ENCODE measurements at regions not wholly inside any gene's neighbourhood (a gene's known extent, or its start where the extent isn't known, plus 50 kb on each side); places are given as distances from the start of the nearest gene placed in this dataset.

DNA sequence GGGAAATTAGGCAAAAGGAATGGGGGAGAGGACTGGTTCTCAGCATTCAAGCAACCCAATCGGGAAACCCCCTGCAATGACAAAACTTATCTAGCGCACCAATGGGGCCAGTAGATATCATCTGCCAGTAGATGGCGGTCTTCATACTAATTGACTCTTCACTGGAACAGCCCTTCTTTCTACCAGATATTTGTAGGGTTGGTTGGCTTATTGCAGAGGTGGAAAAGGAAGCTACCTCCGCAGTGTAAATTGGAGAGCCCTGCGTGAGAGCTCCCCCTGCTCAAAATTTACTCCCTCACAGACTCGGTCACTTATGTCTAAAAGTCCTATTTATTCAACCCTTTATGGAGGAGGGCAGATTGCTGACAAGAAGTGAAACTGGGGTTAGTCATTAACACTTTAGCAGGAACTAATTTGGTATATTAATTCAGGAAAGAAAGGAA is 166.1 kb upstream of the CCND2 start:
- no peak overlapping the region for H3K4me3 ChIP-seq (replicated peaks; ENCODE audit: low read depth, low read length)

DNA sequence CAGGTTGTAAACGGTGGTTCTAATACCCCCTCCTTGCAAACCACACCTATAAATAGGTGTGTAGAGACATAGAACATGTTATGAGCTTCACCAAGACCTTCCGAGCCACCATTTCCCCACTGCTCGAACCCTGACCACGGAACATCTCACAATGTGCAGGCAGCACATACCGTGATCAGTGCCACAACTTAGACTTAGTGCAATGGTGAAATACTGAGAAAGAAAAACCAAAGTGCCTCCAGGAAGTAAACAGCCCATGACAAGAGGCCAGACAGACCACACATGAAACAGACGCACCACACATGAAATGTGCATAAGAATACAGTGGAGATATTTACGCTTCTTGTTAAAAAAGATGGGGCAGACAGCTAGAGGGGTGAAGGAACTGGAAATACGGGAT is 166.9 kb upstream of the CCND2 start:
- no peaks in the 10 kb centered on the region for H3K27me3 ChIP-seq (replicated peaks; ENCODE audit: control insufficient read depth, insufficient read depth, low read length)

More for the DNA sequence above, 166.1 kb upstream of the CCND2 start:
- Histone ChIP-seq H3K36me3 (ENCODE audit: control insufficient read depth, insufficient read depth, low read length) (no peaks in the 10 kb centered on the region), H3K27me3 (replicated peaks; ENCODE audit: control insufficient read depth, insufficient read depth, low read length) (no peaks in the 10 kb centered on the region)
- TF ChIP-seq, protein P1, sequence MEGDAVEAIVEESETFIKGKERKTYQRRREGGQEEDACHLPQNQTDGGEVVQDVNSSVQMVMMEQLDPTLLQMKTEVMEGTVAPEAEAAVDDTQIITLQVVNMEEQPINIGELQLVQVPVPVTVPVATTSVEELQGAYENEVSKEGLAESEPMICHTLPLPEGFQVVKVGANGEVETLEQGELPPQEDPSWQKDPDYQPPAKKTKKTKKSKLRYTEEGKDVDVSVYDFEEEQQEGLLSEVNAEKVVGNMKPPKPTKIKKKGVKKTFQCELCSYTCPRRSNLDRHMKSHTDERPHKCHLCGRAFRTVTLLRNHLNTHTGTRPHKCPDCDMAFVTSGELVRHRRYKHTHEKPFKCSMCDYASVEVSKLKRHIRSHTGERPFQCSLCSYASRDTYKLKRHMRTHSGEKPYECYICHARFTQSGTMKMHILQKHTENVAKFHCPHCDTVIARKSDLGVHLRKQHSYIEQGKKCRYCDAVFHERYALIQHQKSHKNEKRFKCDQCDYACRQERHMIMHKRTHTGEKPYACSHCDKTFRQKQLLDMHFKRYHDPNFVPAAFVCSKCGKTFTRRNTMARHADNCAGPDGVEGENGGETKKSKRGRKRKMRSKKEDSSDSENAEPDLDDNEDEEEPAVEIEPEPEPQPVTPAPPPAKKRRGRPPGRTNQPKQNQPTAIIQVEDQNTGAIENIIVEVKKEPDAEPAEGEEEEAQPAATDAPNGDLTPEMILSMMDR (IDR thresholded peaks at IDR 0.05; ENCODE audit: insufficient read depth, low read length, poor library complexity, severe bottlenecking), result peak; percentile 85
- DNase-seq (ENCODE audit: extremely low read depth, insufficient read length), result peak; percentile 73

DNA sequence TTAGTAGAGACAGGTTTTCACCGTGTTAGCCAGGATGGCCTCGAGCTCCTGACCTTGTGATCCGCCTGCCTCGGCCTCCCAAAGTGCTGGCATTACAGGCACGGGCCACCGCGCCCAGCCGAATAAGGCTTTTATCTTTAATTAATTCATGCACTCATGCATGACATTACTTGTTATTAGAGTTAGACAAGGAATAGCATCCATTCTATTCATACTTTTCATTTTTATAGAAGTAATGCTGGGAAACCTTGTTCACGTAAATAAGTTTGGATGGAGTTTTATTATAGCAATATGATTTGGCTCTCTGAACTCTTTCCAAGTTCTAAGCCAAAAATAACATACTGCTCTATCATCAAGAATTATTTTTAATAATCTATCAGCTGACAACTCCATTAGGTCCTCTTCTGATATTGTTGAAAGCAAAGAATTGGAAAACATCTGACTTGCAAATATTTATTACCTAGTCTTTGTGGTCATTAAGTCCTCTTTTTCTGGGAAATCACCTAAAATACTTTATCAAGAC is 168.8 kb upstream of the CCND2 start:
- TF ChIP-seq, protein P1 (IDR thresholded peaks at IDR 0.05; ENCODE audit: insufficient read depth, low read length, poor library complexity, severe bottlenecking), result no peak
- Histone ChIP-seq H3K27me3 (replicated peaks; ENCODE audit: control insufficient read depth, insufficient read depth, low read length) (no peaks in the 10 kb centered on the region), H3K4me3 (replicated peaks; ENCODE audit: low read depth, low read length) (no peak overlapping the region), H3K36me3 (ENCODE audit: control insufficient read depth, insufficient read depth, low read length) (no peaks in the 10 kb centered on the region)
- DNase-seq (ENCODE audit: extremely low read depth, insufficient read length), result no peak

More for the DNA sequence above, 166.9 kb upstream of the CCND2 start:
- DNase-seq (ENCODE audit: extremely low read depth, insufficient read length), result no peak
- TF ChIP-seq, protein P1 (IDR thresholded peaks at IDR 0.05; ENCODE audit: insufficient read depth, low read length, poor library complexity, severe bottlenecking), result no peak
- Histone ChIP-seq H3K36me3 (ENCODE audit: control insufficient read depth, insufficient read depth, low read length) (no peaks in the 10 kb centered on the region), H3K4me3 (replicated peaks; ENCODE audit: low read depth, low read length) (no peak overlapping the region)

DNA sequence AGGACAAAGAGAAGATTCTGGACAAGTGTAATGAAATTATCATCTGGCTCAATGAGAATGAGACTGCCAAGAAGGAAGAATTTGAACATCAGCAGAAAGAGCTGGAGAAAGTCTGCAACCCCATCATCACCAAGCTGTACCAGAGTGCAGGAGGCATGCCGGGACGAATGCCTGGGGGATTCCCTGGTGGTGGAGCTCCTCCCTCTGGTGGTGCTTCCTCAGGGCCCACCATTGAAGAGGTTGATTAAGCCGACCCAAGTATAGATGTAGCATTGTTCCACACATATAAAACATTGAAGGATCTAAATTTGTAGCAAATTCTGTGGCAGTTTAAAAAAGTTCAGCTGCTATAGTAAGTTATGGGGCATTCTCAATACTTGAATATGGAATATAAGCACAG is 174.3 kb upstream of the CCND2 start:
- Histone ChIP-seq H3K36me3 (ENCODE audit: control insufficient read depth, insufficient read depth, low read length) (no peaks in the 10 kb centered on the region), H3K27me3 (replicated peaks; ENCODE audit: control insufficient read depth, insufficient read depth, low read length) (no peaks in the 10 kb centered on the region), H3K4me3 (replicated peaks; ENCODE audit: low read depth, low read length) (no peak overlapping the region)
- no peak for DNase-seq (ENCODE audit: extremely low read depth, insufficient read length)
- TF ChIP-seq, protein P1 (IDR thresholded peaks at IDR 0.05; ENCODE audit: insufficient read depth, low read length, poor library complexity, severe bottlenecking), result no peak

DNA sequence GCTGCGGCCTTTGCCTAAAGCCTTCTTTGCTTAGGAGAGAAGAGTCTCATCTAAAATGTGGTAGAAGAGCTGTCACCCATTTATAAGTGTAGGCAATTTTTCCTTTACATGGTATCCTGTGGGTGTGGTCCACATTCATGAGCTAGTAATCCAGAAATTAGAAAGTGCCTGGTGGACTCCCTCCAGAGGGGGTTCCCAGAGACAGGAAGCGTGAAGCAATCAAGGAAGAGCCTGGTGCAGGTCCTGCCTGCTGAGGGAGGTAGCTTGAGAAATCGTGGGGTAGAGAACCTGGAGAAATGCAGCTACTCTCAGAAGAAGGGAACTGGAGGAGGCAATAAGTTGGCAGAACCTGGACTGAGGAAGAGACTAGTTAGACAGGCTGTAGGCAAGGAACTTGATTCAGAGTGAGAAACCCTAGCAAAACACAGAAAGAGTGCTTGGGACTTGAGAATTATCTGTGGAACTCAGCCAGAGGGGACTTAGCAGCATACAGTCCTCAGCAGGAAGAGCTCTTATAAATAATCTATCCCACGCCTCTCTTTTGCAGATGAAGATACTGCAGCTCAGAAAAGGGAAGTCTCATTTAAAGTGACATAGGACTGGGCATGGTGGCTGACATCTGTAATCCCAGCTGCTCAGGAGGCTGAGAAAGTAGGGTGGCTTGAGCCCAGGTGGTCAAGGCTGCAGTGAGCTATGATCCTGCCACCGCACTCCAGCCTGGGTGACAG is 182.4 kb upstream of the CCND2 start:
- TF ChIP-seq, protein P1 (IDR thresholded peaks at IDR 0.05; ENCODE audit: insufficient read depth, low read length, poor library complexity, severe bottlenecking), result no peak
- no peaks in the 10 kb centered on the region for H3K36me3 ChIP-seq (ENCODE audit: control insufficient read depth, insufficient read depth, low read length)
- no peak for DNase-seq (ENCODE audit: extremely low read depth, insufficient read length)
- H3K27me3 ChIP-seq (replicated peaks; ENCODE audit: control insufficient read depth, insufficient read depth, low read length), result no peaks in the 10 kb centered on the region
- H3K4me3 ChIP-seq (replicated peaks; ENCODE audit: low read depth, low read length), result no peak overlapping the region

Measured in GM06990 (cell line).